HUES6 (cell line): ENCODE measurements at regions not wholly inside any gene's neighbourhood (a gene's known extent, or its start where the extent isn't known, plus 50 kb on each side); places are given as distances from the start of the nearest gene placed in this dataset.

Experiments
- H3K27ac ChIP-seq: 2 replicates; pipeline ENCODE4 v1.7.0; 2013; ENCODE audit warnings: low read depth, mild to moderate bottlenecking, low read length, inconsistent platforms
- H3K27me3 ChIP-seq: 2 replicates; pipeline ENCODE4 v1.6.1; 2013; ENCODE audit warnings: low read length; ENCODE audit not compliant: control insufficient read depth, insufficient read depth
- H3K36me3 ChIP-seq: 2 replicates; pipeline ENCODE4 v1.6.1; 2013; ENCODE audit warnings: low read length; ENCODE audit not compliant: control insufficient read depth, insufficient read depth
- H3K4me1 ChIP-seq: 2 replicates; pipeline ENCODE4 v1.6.1; 2013; ENCODE audit warnings: low read length; ENCODE audit not compliant: control insufficient read depth, insufficient read depth
- H3K4me3 ChIP-seq: 2 replicates; pipeline ENCODE4 v1.5.1; 2013; ENCODE audit warnings: low read depth, low read length
- H3K9ac ChIP-seq: one replicate; pipeline ENCODE4 v1.6.1; 2013; ENCODE audit warnings: mild to moderate bottlenecking, low read length
- H3K9me3 ChIP-seq: 2 replicates; pipeline ENCODE4 v1.6.1; 2013; ENCODE audit warnings: low read depth, low read length; ENCODE audit not compliant: control insufficient read depth, insufficient read depth

- H3K9ac ChIP-seq = no peak overlapping the region
- H3K27me3 ChIP-seq = peaks cover 10% of the 10 kb centered on the region; the same call in 1 of the 2 replicates
- H3K4me1 ChIP-seq = no peaks in the 10 kb centered on the region
- peaks cover 31% of the 10 kb centered on the region for H3K9me3 ChIP-seq
- H3K4me3 ChIP-seq = no peak overlapping the region
- H3K27ac ChIP-seq = no peak overlapping the region
- H3K36me3 ChIP-seq = no peaks in the 10 kb centered on the region
Measured at GRCh38 chr1:2935751-2936390, 85.4 kb upstream of the ACTRT2 start.

DNA sequence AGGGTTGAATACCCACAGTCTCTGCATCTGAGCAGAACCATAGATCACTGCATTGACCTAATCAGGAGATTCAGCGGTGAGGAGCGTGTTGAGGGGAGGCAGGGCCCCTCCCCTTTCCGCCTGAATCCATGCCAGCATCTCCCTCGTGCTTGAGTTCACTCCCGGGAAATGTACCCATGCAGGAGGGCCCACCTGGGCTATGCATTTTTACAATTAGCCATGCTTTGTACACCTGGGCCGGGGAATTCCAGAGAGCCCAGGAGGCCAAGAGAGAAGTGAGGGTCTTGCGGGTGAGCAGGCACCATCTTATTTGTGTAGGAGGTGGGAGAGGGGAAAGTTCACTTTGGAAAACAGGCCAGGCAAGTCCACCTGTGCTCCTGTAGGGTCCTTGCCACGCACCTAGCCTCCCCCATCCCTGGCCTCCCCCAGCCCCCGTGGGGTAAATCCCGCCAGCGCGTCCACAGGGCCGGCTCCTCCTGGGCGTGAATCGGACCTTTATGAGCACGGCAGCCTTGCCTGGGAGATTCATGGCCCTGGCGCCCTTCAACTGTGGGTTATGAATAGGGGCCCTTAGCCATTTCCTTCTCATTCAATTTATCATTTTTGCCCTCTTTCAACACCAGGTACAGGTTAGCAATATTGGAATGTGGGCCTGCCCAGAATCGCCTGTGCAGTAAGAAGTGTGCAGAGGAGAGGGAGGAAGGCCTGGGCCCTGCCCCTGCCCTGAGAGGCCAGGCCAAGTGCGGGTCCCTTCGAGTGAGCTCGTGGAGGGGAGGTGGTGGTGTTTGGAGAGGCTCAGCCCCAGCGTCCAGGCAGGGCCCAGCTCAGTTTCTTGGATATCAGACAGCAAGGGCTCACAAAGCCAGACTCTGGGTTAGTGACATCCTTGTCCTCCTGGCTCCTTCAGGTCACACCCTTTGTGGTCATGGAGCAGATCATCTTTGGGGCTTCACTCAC is 84.4 kb upstream of the ACTRT2 start:
- H3K9ac ChIP-seq = no peak overlapping the region
- peaks cover 41% of the 10 kb centered on the region for H3K9me3 ChIP-seq
- H3K27ac ChIP-seq = no peak overlapping the region
- H3K27me3 ChIP-seq = peaks cover 10% of the 10 kb centered on the region; the same call in 1 of the 2 replicates
- no peaks in the 10 kb centered on the region for H3K4me1 ChIP-seq
- no peak overlapping the region for H3K4me3 ChIP-seq
- H3K36me3 ChIP-seq = no peaks in the 10 kb centered on the region

DNA sequence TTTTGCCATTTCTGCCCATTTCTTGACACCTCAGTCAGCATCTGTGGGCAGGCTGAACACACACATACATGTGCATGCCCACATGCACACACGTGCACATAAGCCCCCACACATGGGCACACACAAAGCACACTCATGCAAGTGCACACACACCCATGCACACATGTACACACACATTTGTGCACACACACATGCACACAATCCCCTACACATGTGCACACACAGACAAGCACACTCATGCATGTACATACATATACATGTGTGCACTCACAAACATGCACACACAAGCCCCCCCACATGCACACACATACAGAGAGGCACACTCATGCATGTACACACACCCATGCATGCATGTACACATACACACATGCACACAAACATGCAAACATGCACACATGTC is 83.5 kb upstream of the ACTRT2 start:
- Histone ChIP-seq H3K27ac (no peak overlapping the region), H3K4me1 (no peaks in the 10 kb centered on the region), H3K9ac (no peak overlapping the region), H3K27me3 (0 out of 2 replicates have a peak, but pooled peaks cover 3% of the 10 kb centered on the region), H3K4me3 (no peak overlapping the region), H3K36me3 (no peaks in the 10 kb centered on the region), H3K9me3 (peaks cover 50% of the 10 kb centered on the region)

DNA sequence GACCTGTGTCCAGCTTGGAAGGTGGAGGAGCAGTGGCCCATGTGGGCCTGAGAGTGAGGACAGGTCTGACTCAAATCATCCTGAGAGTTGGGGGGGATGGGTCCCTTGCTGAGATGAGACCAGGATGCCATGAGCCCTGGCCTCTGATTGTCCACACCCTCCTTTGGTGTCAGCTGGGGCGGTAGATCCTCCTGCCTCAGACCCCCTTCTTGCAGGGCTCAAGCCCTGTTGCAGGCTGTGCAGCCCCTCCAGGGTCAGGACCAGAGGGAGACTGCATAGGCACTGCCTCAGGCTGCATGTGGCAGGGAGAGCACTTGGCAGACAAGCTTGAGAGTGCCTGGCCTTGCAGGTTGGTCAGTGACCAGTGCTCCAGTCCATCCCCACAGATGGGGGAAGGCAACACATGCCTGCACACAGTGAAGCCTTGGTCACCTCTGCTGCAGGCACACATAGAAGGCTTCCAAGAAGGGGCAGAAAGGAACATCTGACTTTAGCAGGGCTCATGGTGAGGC is 82.2 kb upstream of the ACTRT2 start:
- Histone ChIP-seq H3K9me3 (peaks cover 56% of the 10 kb centered on the region), H3K27ac (no peak overlapping the region)

DNA sequence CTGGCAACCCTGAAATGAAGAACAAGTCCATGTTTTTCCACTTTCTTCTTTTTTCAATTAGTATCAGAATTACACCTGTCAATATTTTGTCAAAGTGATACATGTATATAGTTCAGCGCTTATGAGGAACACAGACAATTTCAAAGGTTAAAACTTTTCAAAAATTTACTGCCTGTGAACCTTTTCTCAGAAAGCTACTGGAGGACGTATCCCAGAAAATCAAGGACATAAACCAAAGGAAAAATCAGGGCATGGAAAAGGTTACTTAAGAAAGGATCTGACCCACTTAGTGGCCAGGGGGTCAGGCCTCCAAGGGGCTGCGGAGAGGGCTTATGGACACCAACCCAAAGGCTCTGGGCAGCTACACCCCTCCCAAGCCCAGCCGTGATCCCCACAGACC is 81.1 kb upstream of the ACTRT2 start:
- Histone ChIP-seq H3K9ac (no peak overlapping the region), H3K36me3 (no peaks in the 10 kb centered on the region), H3K4me3 (no peak overlapping the region), H3K27me3 (peaks cover 3% of the 10 kb centered on the region; the same call in 1 of the 2 replicates), H3K27ac (no peak overlapping the region), H3K9me3 (peaks cover 66% of the 10 kb centered on the region), H3K4me1 (no peaks in the 10 kb centered on the region)

More for the DNA sequence above, 82.2 kb upstream of the ACTRT2 start:
- Histone ChIP-seq H3K36me3 (no peaks in the 10 kb centered on the region), H3K9ac (no peak overlapping the region), H3K27me3 (peaks cover 3% of the 10 kb centered on the region; the same call in 1 of the 2 replicates), H3K4me3 (no peak overlapping the region), H3K4me1 (no peaks in the 10 kb centered on the region)

GRCh38 chr1:2941040-2941439 is 80.2 kb upstream of the ACTRT2 start:
- Histone ChIP-seq H3K9ac (no peak overlapping the region), H3K4me1 (no peaks in the 10 kb centered on the region), H3K27me3 (peaks cover 3% of the 10 kb centered on the region; the same call in 1 of the 2 replicates), H3K36me3 (no peaks in the 10 kb centered on the region), H3K27ac (no peak overlapping the region), H3K9me3 (peaks cover 68% of the 10 kb centered on the region), H3K4me3 (no peak overlapping the region)

- peaks cover 3% of the 10 kb centered on the region; the same call in 1 of the 2 replicates for H3K27me3 ChIP-seq
Measured at GRCh38 chr1:2941907-2942306, 79.4 kb upstream of the ACTRT2 start.

DNA sequence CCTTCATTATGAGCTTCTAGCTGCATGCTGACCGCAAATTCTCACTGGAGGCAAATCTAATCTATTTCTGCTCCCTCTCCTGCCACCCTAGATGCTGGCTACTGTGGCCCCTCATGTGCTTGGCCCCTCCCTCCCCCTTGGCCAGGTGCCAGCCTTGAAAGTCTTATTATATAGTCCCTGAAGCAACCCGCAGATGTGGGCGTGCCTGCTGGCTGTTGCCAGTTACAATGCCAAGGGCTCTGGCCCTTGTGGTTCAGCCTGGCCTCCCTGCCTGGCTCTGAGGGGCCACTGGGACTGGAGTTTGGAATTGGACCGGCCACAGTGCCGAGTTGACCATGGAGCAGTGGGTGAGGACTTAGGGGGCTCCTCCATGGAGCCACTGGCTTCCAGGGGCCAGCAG is 78.9 kb upstream of the ACTRT2 start:
- H3K9me3 ChIP-seq = peaks cover 68% of the 10 kb centered on the region
- H3K9ac ChIP-seq = no peak overlapping the region
- no peaks in the 10 kb centered on the region for H3K36me3 ChIP-seq
- no peak overlapping the region for H3K27ac ChIP-seq
- no peak overlapping the region for H3K4me3 ChIP-seq
- peaks cover 3% of the 10 kb centered on the region; the same call in 1 of the 2 replicates for H3K27me3 ChIP-seq
- H3K4me1 ChIP-seq = no peaks in the 10 kb centered on the region

More at GRCh38 chr1:2941907-2942306, 79.4 kb upstream of the ACTRT2 start:
- no peak overlapping the region for H3K4me3 ChIP-seq
- H3K9ac ChIP-seq = no peak overlapping the region
- no peak overlapping the region for H3K27ac ChIP-seq
- H3K36me3 ChIP-seq = no peaks in the 10 kb centered on the region
- H3K4me1 ChIP-seq = no peaks in the 10 kb centered on the region
- H3K9me3 ChIP-seq = peaks cover 68% of the 10 kb centered on the region

DNA sequence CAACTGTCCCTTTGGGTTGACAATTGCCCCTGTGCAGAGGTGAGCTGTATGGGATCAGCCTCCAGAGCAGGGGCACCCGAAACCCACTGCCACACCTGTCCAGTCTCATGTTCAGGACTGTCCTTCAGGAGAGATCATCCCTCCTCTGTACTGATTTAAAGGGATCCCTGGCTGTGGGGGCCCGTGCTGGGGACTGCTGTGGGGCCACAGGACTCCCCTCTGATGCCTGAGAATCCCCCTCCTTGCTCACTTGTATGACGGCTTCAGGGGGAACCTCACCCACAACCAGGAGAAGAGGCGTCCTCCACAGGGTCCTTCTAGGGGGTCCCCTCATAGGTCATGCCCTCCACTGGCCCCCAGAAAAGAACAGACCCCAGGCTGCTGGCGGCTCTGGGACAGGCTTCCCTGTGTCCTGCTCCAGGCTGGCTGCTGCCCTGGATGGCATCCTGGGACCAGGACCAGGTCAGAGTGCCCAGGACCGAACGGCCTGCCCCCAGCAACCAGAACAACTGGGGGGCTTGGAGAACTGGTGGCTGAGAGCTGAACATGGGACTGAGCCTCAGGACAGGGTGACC is 77.5 kb upstream of the ACTRT2 start:
- no peak overlapping the region for H3K27ac ChIP-seq
- no peak overlapping the region for H3K4me3 ChIP-seq
- peaks cover 58% of the 10 kb centered on the region for H3K9me3 ChIP-seq
- H3K36me3 ChIP-seq = no peaks in the 10 kb centered on the region
- no peaks in the 10 kb centered on the region for H3K4me1 ChIP-seq
- H3K27me3 ChIP-seq = peaks cover 3% of the 10 kb centered on the region; the same call in 1 of the 2 replicates
- H3K9ac ChIP-seq = no peak overlapping the region

DNA sequence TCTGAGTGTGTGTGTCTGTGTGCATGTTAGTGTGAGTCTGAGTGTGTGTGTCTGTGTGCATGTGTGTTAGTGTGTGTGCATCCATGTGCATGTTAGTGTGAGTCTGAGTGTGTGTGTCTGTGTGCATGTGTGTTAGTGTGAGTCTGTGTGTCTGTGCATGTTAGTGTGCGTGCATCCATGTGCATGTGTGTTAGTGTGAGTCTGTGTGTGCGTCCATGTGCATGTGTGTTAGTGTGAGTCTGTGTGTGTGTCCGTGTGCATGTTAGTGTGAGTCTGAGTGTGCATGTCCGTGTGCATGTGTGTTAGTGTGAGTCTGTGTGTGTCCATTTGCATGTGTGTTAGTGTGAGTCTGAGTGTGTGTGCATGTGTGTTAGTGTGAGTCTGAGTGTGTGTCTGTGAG is 76.6 kb upstream of the ACTRT2 start:
- H3K9me3 ChIP-seq = peaks cover 49% of the 10 kb centered on the region
- H3K27ac ChIP-seq = no peak overlapping the region
- no peak overlapping the region for H3K9ac ChIP-seq
- H3K27me3 ChIP-seq = peaks cover 3% of the 10 kb centered on the region; the same call in 1 of the 2 replicates
- H3K4me3 ChIP-seq = no peak overlapping the region
- H3K36me3 ChIP-seq = no peaks in the 10 kb centered on the region
- H3K4me1 ChIP-seq = no peaks in the 10 kb centered on the region
